Right atrium auricular region (tissue), 2 donors: ENCODE measurements at regions not wholly inside any gene's neighbourhood (a gene's known extent, or its start where the extent isn't known, plus 50 kb on each side); places are given as distances from the start of the nearest gene placed in this dataset.

Source experiments
- DNase-seq: peaks from one replicate; pipeline ENCODE4 v3.0.0-alpha.2; 2019; ENCODE audit warnings: low spot score
- H3K27ac ChIP-seq, 2 donors: fragments of 200-600 bp; sonication (generic); 1 replicate in 1 of 2; 2 replicates in 1 of 2; pipeline ENCODE4 v1.5.1; 2016 to 2019
- H3K27me3 ChIP-seq, 2 donors: fragments of 200-600 bp; sonication (generic); one replicate each; pipeline versions ENCODE4 v1.5.1 to v1.6.0; 2017 to 2019
- H3K36me3 ChIP-seq: fragments of 200-600 bp; sonication (generic); one replicate; pipeline ENCODE4 v1.5.1; 2016
- H3K4me1 ChIP-seq, 2 donors: fragments of 200-600 bp; sonication (generic); one replicate each; pipeline versions ENCODE4 v1.5.1 to v1.6.0; 2017 to 2019
- H3K4me3 ChIP-seq, 2 donors: fragments of 200-600 bp; sonication (generic); 1 replicate in 1 of 2; 2 replicates in 1 of 2; pipeline ENCODE4 v1.5.1; 2017 to 2019; ENCODE audit warnings: mild to moderate bottlenecking in 1 of 2, moderate library complexity in 1 of 2
- H3K9me3 ChIP-seq, 2 donors: fragments of 200-600 bp; sonication (generic); one replicate each; pipeline ENCODE4 v1.5.1; 2019
- CTCF ChIP-seq, 2 donors: fragments of 200-600 bp; sonication (generic); IDR thresholded peaks; one replicate each; pipeline ENCODE4 v1.5.1; 2019; ENCODE audit warnings: antibody characterized with exemption in 2 of 2

GRCh38 chrX:145687146-145687545 lies 130.5 kb upstream of the SLITRK2 start:
- H3K27me3 ChIP-seq, result no peaks in the 10 kb centered on the region
- H3K36me3 ChIP-seq, result no peaks in the 10 kb centered on the region
- H3K9me3 ChIP-seq, result no peaks in the 10 kb centered on the region
- H3K27ac ChIP-seq, result no peak overlapping the region
- no peak overlapping the region for H3K4me3 ChIP-seq
- DNase-seq, result no peak
- no peaks in the 10 kb centered on the region for H3K4me1 ChIP-seq
- TF ChIP-seq CTCF (IDR thresholded peaks at IDR 0.05), result no peak

GRCh38 chrX:145687707-145688106 lies 129.9 kb upstream of the SLITRK2 start:
- Histone ChIP-seq H3K9me3 (no peaks in the 10 kb centered on the region), H3K4me3 (no peak overlapping the region), H3K27ac (no peak overlapping the region), H3K27me3 (no peaks in the 10 kb centered on the region), H3K4me1 (no peaks in the 10 kb centered on the region), H3K36me3 (no peaks in the 10 kb centered on the region)
- no peak for TF ChIP-seq CTCF (IDR thresholded peaks at IDR 0.05)
- no peak for DNase-seq

- no peak for TF ChIP-seq CTCF (IDR thresholded peaks at IDR 0.05)
- H3K4me1 ChIP-seq, result no peaks in the 10 kb centered on the region
- no peaks in the 10 kb centered on the region for H3K36me3 ChIP-seq
- no peak overlapping the region for H3K4me3 ChIP-seq
- no peaks in the 10 kb centered on the region for H3K9me3 ChIP-seq
- DNase-seq, result no peak
- no peaks in the 10 kb centered on the region for H3K27me3 ChIP-seq
- H3K27ac ChIP-seq, result no peak overlapping the region
Observed at GRCh38 chrX:145694048-145694447, 123.6 kb upstream of the SLITRK2 start.

- no peaks in the 10 kb centered on the region for H3K4me1 ChIP-seq
- H3K27me3 ChIP-seq, result no peaks in the 10 kb centered on the region
- H3K4me3 ChIP-seq, result no peak overlapping the region
- no peaks in the 10 kb centered on the region for H3K36me3 ChIP-seq
- TF ChIP-seq CTCF (IDR thresholded peaks at IDR 0.05), result no peak
- H3K9me3 ChIP-seq, result no peaks in the 10 kb centered on the region
- DNase-seq, result no peak
- H3K27ac ChIP-seq, result no peak overlapping the region
Observed at GRCh38 chrX:145715641-145716138, 101.9 kb upstream of the SLITRK2 start.

- no peak for TF ChIP-seq CTCF (IDR thresholded peaks at IDR 0.05)
- Histone ChIP-seq H3K9me3 (no peaks in the 10 kb centered on the region), H3K36me3 (no peaks in the 10 kb centered on the region), H3K27ac (no peak overlapping the region), H3K4me3 (no peak overlapping the region), H3K27me3 (no peaks in the 10 kb centered on the region), H3K4me1 (no peaks in the 10 kb centered on the region)
- DNase-seq, result no peak
Observed at GRCh38 chrX:145716226-145716625, 101.4 kb upstream of the SLITRK2 start.

GRCh38 chrX:145727476-145727875 lies 90.2 kb upstream of the SLITRK2 start:
- Histone ChIP-seq H3K27ac (no peak overlapping the region), H3K36me3 (no peaks in the 10 kb centered on the region), H3K4me3 (no peak overlapping the region), H3K27me3 (no peaks in the 10 kb centered on the region), H3K9me3 (no peaks in the 10 kb centered on the region), H3K4me1 (no peaks in the 10 kb centered on the region)
- TF ChIP-seq CTCF (IDR thresholded peaks at IDR 0.05), result no peak
- DNase-seq, result no peak
